ENCODE measurements at regions not wholly inside any gene's neighbourhood (a gene's known extent, or its start where the extent isn't known, plus 50 kb on each side); places are given as distances from the start of the nearest gene placed in this dataset.

DNA sequence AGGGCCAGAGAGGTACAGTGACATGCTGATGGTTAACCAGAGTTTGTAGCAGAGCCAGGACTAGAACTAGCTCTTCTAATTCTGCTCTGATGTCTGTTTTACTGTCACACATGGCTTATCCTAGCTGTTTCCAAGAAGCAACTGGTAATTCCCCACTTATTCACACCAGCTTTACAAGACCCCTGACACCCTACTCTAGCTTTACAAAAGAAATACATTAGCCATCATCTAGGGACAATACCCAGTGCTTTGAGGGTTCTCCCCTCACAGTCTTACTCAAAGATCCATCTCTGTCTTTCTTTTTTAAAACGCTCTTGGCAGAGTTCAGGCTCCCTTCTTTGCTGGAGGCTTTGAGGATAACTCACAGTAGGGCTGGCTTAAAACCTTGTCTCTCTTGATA, 197.3 kb upstream of the PMFBP1 start:
- Mint-ChIP-seq H3K4me1 (ENCODE audit: unreplicated experiment) (peaks cover 15% of the 10 kb centered on the region), H3K27me3 (ENCODE audit: unreplicated experiment) (no peaks in the 10 kb centered on the region), H3K27ac (ENCODE audit: unreplicated experiment) (no peak overlapping the region), H3K36me3 (ENCODE audit: low read depth, unreplicated experiment) (no peaks in the 10 kb centered on the region), H3K9me3 (ENCODE audit: unreplicated experiment) (no peaks in the 10 kb centered on the region), H3K4me3 (ENCODE audit: unreplicated experiment) (no peak overlapping the region)
- DNase-seq (ENCODE audit: low spot score) = no peak
- no peak for TF ChIP-seq CTCF (IDR thresholded peaks at IDR 0.05; ENCODE audit: unreplicated experiment)

DNA sequence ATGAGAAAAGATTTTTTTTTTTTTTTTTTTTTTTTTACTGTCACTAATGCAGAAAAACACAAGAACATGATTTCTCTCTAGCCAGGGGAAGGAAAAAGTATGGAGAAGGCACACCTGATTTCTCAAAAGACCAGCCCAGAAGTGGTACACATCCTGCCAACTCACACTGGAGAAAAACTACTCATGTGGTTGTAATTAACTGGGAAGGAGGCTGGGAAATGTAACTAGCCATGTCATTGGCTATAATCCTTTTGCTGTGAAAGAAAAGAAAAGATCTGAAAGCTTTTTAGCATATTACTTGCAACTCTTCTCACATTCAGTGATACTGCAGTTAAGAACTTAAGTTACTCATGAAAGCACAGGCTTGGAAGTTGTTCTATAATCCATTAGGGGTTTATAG, 195.9 kb upstream of the PMFBP1 start:
- TF ChIP-seq CTCF (IDR thresholded peaks at IDR 0.05; ENCODE audit: unreplicated experiment) = no peak
- Mint-ChIP-seq H3K9me3 (ENCODE audit: unreplicated experiment) (no peaks in the 10 kb centered on the region), H3K4me1 (ENCODE audit: unreplicated experiment) (peaks cover 18% of the 10 kb centered on the region), H3K27me3 (ENCODE audit: unreplicated experiment) (no peaks in the 10 kb centered on the region), H3K36me3 (ENCODE audit: low read depth, unreplicated experiment) (no peaks in the 10 kb centered on the region), H3K27ac (ENCODE audit: unreplicated experiment) (no peak overlapping the region), H3K4me3 (ENCODE audit: unreplicated experiment) (no peak overlapping the region)
- DNase-seq (ENCODE audit: low spot score) = no peak

DNA sequence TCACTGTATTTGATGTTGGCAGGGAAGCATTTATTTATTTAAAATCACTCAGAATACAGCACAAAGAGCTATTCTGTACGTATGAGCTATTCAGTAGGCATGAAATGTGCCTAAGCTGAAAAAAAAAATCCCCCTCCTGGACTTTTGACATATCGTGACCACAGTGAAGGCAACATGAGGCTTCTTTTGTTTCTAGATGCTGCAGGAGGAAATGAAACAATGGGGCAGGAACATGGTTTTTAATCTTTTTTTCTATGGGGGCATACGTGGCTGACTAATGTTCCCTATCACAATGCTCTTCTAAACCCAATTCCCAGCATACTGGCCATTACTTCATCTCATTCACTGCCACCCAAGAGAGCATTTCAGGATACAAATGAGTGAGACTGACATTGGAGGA, 191.0 kb upstream of the PMFBP1 start:
- H3K27me3 Mint-ChIP-seq (ENCODE audit: unreplicated experiment) = no peaks in the 10 kb centered on the region

DNA sequence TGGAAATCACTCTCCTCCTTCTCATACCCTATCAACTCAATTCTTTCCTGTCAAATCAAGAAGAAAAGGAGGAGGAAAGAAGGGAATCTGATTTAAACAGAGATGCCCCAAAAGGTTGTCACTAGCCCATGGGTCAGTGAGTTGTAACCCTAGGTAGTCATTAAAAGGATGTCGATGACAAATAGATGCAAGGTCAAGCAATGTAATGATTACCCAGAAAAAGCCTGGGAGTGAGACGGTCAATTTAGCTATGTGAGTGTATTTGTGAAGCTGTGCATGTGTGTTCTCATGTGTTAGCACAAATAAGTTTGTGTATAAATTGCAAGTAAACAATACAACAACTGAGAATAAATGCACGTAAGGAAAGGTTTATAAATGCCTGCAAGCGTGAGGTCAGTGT, 190.5 kb upstream of the PMFBP1 start:
- no peaks in the 10 kb centered on the region for H3K27me3 Mint-ChIP-seq (ENCODE audit: unreplicated experiment)

More for the DNA sequence above, 191.0 kb upstream of the PMFBP1 start:
- no peak for DNase-seq (ENCODE audit: low spot score)
- H3K9me3 Mint-ChIP-seq (ENCODE audit: unreplicated experiment) = no peaks in the 10 kb centered on the region
- no peak overlapping the region for H3K27ac Mint-ChIP-seq (ENCODE audit: unreplicated experiment)
- no peaks in the 10 kb centered on the region for H3K36me3 Mint-ChIP-seq (ENCODE audit: low read depth, unreplicated experiment)
- no peak for TF ChIP-seq CTCF (IDR thresholded peaks at IDR 0.05; ENCODE audit: unreplicated experiment)
- no peak overlapping the region for H3K4me3 Mint-ChIP-seq (ENCODE audit: unreplicated experiment)
- peaks cover 9% of the 10 kb centered on the region for H3K4me1 Mint-ChIP-seq (ENCODE audit: unreplicated experiment)

GRCh38 chr16:72357910-72358309, 186.0 kb upstream of the PMFBP1 start:
- Mint-ChIP-seq H3K9me3 (ENCODE audit: unreplicated experiment) (no peaks in the 10 kb centered on the region), H3K4me3 (ENCODE audit: unreplicated experiment) (no peak overlapping the region), H3K36me3 (ENCODE audit: low read depth, unreplicated experiment) (no peaks in the 10 kb centered on the region), H3K27me3 (ENCODE audit: unreplicated experiment) (no peaks in the 10 kb centered on the region), H3K4me1 (ENCODE audit: unreplicated experiment) (peaks cover 6% of the 10 kb centered on the region), H3K27ac (ENCODE audit: unreplicated experiment) (no peak overlapping the region)
- no peak for DNase-seq (ENCODE audit: low spot score)
- TF ChIP-seq CTCF (IDR thresholded peaks at IDR 0.05; ENCODE audit: unreplicated experiment) = no peak

More for the DNA sequence above, 190.5 kb upstream of the PMFBP1 start:
- Mint-ChIP-seq H3K4me3 (ENCODE audit: unreplicated experiment) (no peak overlapping the region), H3K36me3 (ENCODE audit: low read depth, unreplicated experiment) (no peaks in the 10 kb centered on the region), H3K9me3 (ENCODE audit: unreplicated experiment) (no peaks in the 10 kb centered on the region), H3K4me1 (ENCODE audit: unreplicated experiment) (peaks cover 9% of the 10 kb centered on the region), H3K27ac (ENCODE audit: unreplicated experiment) (no peak overlapping the region)
- DNase-seq (ENCODE audit: low spot score) = no peak
- no peak for TF ChIP-seq CTCF (IDR thresholded peaks at IDR 0.05; ENCODE audit: unreplicated experiment)

Data from endothelial cell (in vitro differentiated cells).